ENCODE measurements at regions not wholly inside any gene's neighbourhood (a gene's known extent, or its start where the extent isn't known, plus 50 kb on each side); places are given as distances from the start of the nearest gene placed in this dataset.

DNA sequence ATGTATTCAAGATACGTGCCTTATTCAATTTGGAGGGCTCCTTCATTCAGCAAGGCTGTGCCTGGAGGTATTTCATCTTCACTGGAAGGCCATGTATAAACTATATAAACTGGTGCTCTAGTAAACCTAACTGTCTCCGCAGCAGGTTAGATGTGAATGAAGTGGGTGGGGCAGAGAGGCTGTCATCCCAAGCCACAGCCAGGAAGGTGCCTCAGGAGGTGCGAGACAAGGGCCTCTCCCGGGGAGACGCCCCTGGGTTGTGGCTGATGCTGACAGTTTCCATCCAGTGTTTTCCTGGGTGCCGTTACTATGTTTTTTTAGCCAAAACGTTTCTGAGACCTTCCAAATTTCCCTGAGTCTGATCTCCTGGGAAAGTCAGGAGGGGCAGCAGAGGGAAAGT lies 221.5 kb upstream of the RPL34 start:
- DNase-seq (no peak), ATAC-seq (no peak)
- Mint-ChIP-seq H3K27ac (no peak overlapping the region), H3K9me3 (ENCODE audit: insufficient read depth) (no peaks in the 10 kb centered on the region), H3K27me3 (ENCODE audit: low read depth) (peaks cover 2% of the 10 kb centered on the region), H3K4me1 (ENCODE audit: low read depth) (peaks cover 3% of the 10 kb centered on the region), H3K36me3 (ENCODE audit: low read depth) (no peaks in the 10 kb centered on the region), H3K4me3 (no peak overlapping the region)
- ChIA-PET CTCF (no interaction called here), POLR2A (no interaction called here)

DNA sequence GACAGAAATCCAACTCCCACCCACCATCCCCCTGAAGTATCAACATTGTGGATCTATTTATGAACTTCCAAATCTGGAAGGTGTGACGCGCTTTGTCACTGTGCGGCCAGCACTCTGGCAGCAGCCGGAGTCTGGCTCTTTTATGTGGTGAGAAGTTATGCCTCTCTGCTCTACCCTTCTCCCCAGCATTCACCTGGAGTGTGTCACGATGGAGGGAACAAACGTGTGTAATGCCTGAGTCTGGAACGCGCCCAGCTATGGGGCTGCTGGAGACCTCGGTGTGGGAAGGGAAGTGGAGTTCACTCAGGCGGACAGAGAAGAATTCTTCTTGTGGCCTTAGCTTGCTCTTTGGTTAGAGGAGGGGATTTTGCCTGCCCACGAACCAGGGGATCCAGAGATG lies 222.1 kb upstream of the RPL34 start:
- DNase-seq (no peak), ATAC-seq (no peak)
- ChIA-PET POLR2A (no interaction called here), CTCF (no interaction called here)
- Mint-ChIP-seq H3K4me3 (no peak overlapping the region), H3K36me3 (ENCODE audit: low read depth) (no peaks in the 10 kb centered on the region), H3K9me3 (ENCODE audit: insufficient read depth) (no peaks in the 10 kb centered on the region), H3K27me3 (ENCODE audit: low read depth) (peaks cover 2% of the 10 kb centered on the region), H3K27ac (no peak overlapping the region), H3K4me1 (ENCODE audit: low read depth) (peaks cover 3% of the 10 kb centered on the region)

DNA sequence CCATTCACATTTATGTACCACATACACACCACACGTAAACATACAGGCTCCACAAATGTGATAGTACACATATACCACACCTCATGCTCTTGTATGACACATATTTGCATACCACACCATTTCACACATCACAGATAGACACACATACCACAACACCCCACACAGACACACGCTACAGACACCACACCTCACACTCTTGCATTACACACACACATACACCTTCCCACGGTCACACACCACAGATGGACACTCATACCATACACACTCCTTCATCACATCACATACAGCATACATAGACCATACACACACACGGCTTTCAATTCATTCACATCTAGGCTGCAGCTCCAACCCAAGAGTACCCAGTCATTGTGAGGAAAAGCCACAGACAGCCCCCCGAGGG lies 222.5 kb upstream of the RPL34 start:
- Mint-ChIP-seq H3K9me3 (ENCODE audit: insufficient read depth) (no peaks in the 10 kb centered on the region), H3K4me1 (ENCODE audit: low read depth) (peaks cover 3% of the 10 kb centered on the region), H3K36me3 (ENCODE audit: low read depth) (no peaks in the 10 kb centered on the region), H3K4me3 (no peak overlapping the region), H3K27me3 (ENCODE audit: low read depth) (peaks cover 2% of the 10 kb centered on the region), H3K27ac (no peak overlapping the region)
- ChIA-PET CTCF (no interaction called here), POLR2A (no interaction called here)
- no peak for ATAC-seq
- DNase-seq: no peak

DNA sequence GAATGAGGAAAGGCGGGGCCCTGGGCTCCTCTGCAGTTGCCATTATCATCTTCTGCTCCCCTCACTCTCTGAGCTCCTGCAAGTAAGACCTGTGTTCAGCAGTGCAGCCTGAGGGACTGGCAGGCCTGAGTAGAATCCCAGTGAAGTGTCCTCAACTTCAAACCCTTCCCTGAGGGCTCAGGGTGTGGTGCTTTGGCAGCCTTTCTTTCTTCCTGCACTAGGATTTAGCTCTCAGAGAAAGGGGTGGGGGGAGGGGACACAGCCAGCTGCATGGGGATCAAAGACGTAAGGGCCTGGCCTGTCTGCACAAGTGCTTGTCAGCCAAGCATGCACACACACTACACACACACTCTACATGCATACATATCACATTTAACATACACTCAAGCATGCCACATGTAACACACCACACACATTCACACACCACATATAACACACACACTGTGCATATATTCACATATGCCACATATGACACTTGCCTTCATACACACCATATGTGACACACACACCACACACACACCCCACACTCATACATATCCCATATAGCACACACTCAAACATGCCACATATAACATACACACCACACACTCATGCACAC lies 223.4 kb upstream of the RPL34 start:
- Mint-ChIP-seq H3K27ac (no peak overlapping the region), H3K36me3 (ENCODE audit: low read depth) (no peaks in the 10 kb centered on the region), H3K27me3 (ENCODE audit: low read depth) (peaks cover 2% of the 10 kb centered on the region), H3K9me3 (ENCODE audit: insufficient read depth) (no peaks in the 10 kb centered on the region), H3K4me1 (ENCODE audit: low read depth) (peaks cover 3% of the 10 kb centered on the region), H3K4me3 (no peak overlapping the region)
- ChIA-PET POLR2A (no interaction called here), CTCF (no interaction called here)
- DNase-seq (no peak), ATAC-seq (no peak)

DNA sequence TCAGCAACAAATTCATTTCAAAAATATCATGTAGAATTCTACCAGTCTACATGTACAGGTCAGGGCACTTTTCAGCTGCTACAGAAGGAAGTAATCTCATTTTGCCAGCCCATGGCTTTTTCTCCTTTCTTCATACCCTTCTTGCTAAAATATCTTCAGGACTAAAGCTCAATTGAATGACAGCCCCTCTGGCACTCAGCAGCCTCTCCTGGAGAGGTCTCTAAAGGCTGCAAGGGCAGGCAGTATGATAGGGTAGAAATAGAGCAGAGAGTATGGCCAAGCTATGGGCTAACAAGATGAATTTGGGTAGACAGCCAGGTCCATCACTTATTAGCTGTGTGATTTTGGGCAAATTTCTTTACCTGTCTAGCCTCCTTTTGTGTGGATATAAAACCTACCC lies 224.6 kb upstream of the RPL34 start:
- Mint-ChIP-seq H3K27me3 (ENCODE audit: low read depth) (peaks cover 2% of the 10 kb centered on the region), H3K27ac (no peak overlapping the region), H3K4me1 (ENCODE audit: low read depth) (peaks cover 3% of the 10 kb centered on the region), H3K4me3 (no peak overlapping the region), H3K36me3 (ENCODE audit: low read depth) (no peaks in the 10 kb centered on the region), H3K9me3 (ENCODE audit: insufficient read depth) (no peaks in the 10 kb centered on the region)
- ChIA-PET CTCF (no interaction called here), POLR2A (no interaction called here)
- no peak for ATAC-seq
- no peak for DNase-seq

DNA sequence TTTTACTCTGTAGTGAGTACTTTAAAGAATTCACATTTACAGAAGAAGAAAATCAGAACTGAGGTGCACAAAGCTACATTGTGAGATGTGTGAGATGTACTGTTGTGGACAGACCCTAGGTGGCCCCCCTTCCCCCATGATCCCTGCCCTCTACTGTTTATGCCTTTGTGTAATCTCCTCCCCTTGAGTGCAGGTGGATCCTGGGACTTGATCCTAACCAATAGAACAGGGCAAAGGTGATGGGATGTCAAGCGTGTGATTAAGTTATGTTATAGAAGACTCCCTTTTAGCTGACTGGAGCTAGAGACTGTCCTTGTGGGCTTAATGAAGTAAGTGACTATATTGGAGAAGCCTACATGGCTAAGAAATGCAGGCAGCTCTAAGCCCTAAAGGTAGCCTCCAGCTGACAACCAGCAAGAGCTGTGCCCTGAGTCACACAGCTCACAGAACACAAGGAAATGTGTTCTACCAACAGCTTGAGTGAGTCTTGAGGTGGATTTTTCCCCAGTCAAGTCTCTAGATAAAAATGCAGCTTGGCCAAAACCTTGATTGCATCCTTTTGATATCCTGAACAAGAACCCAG lies 225.2 kb upstream of the LEF1 start:
- no peak overlapping the region for H3K27ac Mint-ChIP-seq
- peaks cover 3% of the 10 kb centered on the region for H3K4me1 Mint-ChIP-seq (ENCODE audit: low read depth)
- CTCF ChIA-PET: interaction anchor here (0.8 to 1.1 kb wide), 4 partner anchors 34 to 119 kb away, joined by 3 to 5 read pairs (median 4); no protein-coding TSS in a partner anchor
- POLR2A ChIA-PET: no interaction called here
- H3K9me3 Mint-ChIP-seq (ENCODE audit: insufficient read depth): no peaks in the 10 kb centered on the region
- no peak for ATAC-seq
- H3K4me3 Mint-ChIP-seq: no peak overlapping the region
- no peaks in the 10 kb centered on the region for H3K36me3 Mint-ChIP-seq (ENCODE audit: low read depth)
- DNase-seq: no peak
- peaks cover 3% of the 10 kb centered on the region for H3K27me3 Mint-ChIP-seq (ENCODE audit: low read depth)

DNA sequence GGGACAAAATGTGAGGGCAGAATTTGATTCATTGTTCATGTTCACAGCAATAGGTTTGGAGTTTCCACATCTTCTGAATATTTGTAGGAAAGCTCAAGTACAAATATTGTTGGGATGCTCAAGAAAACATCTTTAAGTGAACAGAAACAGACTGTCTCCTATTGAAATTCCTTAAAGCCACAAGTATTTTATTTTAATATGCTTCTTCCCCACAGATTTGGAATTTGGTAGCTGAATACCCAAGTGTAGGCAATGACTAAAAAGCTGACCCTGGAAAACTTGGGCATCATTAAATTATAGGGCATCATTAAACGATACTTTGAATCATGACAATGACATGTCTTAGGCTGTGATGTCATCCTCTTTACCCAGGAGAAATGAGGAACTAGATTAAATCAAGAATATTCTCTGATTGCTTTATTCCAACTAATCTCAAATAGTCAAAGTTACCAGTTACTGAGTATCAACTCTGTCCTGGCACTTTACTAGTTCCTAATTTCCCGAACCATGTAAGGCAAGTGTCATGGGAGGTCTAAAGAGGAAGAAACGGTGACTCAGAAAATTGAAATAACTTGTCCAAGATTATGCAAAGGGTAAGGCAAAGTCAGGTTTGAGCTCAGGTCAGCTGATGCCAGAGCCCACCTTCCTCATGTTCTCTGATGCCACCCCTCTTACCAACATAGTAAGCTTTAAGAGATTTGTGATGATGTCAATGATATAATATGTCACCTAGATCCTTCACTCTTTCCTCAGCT lies 223.1 kb upstream of the LEF1 start:
- Mint-ChIP-seq H3K27ac (no peak overlapping the region), H3K27me3 (ENCODE audit: low read depth) (peaks cover 10% of the 10 kb centered on the region), H3K4me1 (ENCODE audit: low read depth) (peaks cover 3% of the 10 kb centered on the region), H3K36me3 (ENCODE audit: low read depth) (no peaks in the 10 kb centered on the region), H3K4me3 (no peak overlapping the region), H3K9me3 (ENCODE audit: insufficient read depth) (no peaks in the 10 kb centered on the region)
- POLR2A ChIA-PET: no interaction called here
- no peak for DNase-seq
- CTCF ChIA-PET: interaction anchor here (1.1 to 2.0 kb wide), 4 partner anchors 10 to 102 kb away, joined by 3 to 5 read pairs (median 4); no protein-coding TSS in a partner anchor
- ATAC-seq: no peak

DNA sequence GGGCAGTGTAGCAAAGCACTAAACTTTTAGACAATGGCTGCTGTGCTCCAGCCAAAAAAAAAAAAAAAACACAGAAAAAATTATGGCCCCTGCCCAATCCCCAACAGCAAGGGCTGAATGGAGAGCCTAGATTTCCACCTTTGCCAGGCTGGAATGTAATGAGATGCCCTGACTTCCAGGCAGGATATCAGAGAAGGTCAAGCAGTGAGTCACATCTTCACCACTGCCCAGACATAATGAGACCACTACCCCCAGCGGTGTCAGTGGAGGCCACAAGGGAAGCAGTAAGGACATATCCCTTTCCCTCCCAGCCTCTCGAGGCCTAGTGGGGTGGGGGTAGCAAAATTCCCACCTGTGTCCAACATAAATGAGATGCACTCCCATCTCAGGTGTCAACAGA lies 216.3 kb upstream of the LEF1 start:
- H3K9me3 Mint-ChIP-seq (ENCODE audit: insufficient read depth): peaks cover 3% of the 10 kb centered on the region
- peaks cover 20% of the 10 kb centered on the region for H3K27me3 Mint-ChIP-seq (ENCODE audit: low read depth)
- ChIA-PET POLR2A (no interaction called here), CTCF (no interaction called here)
- H3K4me1 Mint-ChIP-seq (ENCODE audit: low read depth): peaks cover 3% of the 10 kb centered on the region
- H3K4me3 Mint-ChIP-seq: no peak overlapping the region
- no peak overlapping the region for H3K27ac Mint-ChIP-seq
- ATAC-seq (no peak), DNase-seq (no peak)
- no peaks in the 10 kb centered on the region for H3K36me3 Mint-ChIP-seq (ENCODE audit: low read depth)

DNA sequence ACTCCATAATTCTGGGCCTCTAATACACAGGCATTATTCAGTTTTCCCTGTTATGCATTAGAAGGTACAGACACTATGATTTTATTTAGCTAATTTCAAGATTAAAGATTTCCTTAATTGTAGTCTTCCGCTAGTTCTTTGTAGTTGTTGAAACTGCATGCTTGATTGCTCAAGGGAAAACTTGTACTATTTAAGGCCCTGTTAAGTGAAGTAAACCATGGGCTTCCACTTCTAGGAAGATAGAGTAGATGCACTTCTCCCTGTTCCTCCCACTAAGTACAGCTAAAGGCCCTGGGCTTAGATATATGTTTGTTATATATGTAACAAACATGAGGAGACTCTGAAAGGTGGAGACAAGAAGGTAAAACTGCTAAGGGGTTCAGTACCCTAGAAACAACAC lies 215.8 kb upstream of the LEF1 start:
- ChIA-PET CTCF (interaction anchor here (0.6 to 1.2 kb wide), 2 partner anchors 207 to 349 kb away, joined by 3 read pairs; no protein-coding TSS in a partner anchor), POLR2A (no interaction called here)
- ATAC-seq: no peak
- Mint-ChIP-seq H3K36me3 (ENCODE audit: low read depth) (no peaks in the 10 kb centered on the region), H3K27ac (no peak overlapping the region), H3K27me3 (ENCODE audit: low read depth) (peaks cover 24% of the 10 kb centered on the region), H3K4me3 (no peak overlapping the region), H3K9me3 (ENCODE audit: insufficient read depth) (peaks cover 4% of the 10 kb centered on the region), H3K4me1 (ENCODE audit: low read depth) (peaks cover 3% of the 10 kb centered on the region)
- DNase-seq: no peak

DNA sequence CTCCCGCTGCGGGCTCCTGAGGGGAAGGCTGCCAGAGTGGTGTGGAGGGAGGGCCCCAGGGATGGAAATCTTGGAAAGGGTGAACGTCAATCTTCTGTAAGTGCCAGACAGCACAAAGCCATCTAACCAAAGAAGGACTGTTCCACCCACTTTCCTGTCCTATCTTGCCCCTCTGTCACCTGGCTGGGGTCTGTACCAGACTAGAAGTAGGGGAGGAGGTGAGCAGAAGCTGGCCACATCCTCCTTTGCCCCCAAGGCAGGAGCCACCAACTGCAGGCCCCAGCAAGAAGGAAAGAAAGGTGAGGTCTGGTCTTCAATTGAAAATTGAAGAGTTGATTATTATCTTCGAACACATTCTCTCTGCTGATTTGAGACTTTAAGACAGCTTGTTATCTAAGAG lies 214.4 kb upstream of the LEF1 start:
- Mint-ChIP-seq H3K36me3 (ENCODE audit: low read depth) (no peaks in the 10 kb centered on the region), H3K9me3 (ENCODE audit: insufficient read depth) (peaks cover 4% of the 10 kb centered on the region), H3K27ac (no peak overlapping the region), H3K4me3 (no peak overlapping the region), H3K27me3 (ENCODE audit: low read depth) (peaks cover 18% of the 10 kb centered on the region), H3K4me1 (ENCODE audit: low read depth) (peaks cover 3% of the 10 kb centered on the region)
- DNase-seq: no peak
- ChIA-PET POLR2A (no interaction called here), CTCF (no interaction called here)
- ATAC-seq: no peak

DNA sequence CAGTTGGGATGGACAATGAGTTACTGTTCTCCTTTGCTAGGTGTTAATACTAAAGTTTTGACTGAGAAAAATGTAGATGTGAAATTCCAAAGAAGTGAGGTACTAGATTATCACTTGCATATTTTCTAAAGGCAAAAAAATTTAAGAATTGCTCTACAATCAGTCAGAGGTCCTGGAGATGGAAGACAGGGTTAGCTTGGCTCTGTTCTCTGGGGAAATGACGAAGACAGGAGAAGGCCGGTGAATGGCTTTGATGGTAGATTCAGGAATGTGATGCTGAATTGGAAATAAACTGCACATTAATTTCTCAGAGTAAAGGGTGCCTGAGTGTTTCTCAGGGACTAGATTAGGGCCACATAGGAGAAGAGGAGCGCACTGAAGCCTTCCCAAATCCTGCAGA lies 214.0 kb upstream of the LEF1 start:
- POLR2A ChIA-PET: no interaction called here
- DNase-seq (no peak), ATAC-seq (no peak)
- no peak overlapping the region for H3K4me3 Mint-ChIP-seq
- H3K9me3 Mint-ChIP-seq (ENCODE audit: insufficient read depth): peaks cover 4% of the 10 kb centered on the region
- peaks cover 3% of the 10 kb centered on the region for H3K4me1 Mint-ChIP-seq (ENCODE audit: low read depth)
- peaks cover 18% of the 10 kb centered on the region for H3K27me3 Mint-ChIP-seq (ENCODE audit: low read depth)
- no peaks in the 10 kb centered on the region for H3K36me3 Mint-ChIP-seq (ENCODE audit: low read depth)
- CTCF ChIA-PET: no interaction called here
- no peak overlapping the region for H3K27ac Mint-ChIP-seq

DNA sequence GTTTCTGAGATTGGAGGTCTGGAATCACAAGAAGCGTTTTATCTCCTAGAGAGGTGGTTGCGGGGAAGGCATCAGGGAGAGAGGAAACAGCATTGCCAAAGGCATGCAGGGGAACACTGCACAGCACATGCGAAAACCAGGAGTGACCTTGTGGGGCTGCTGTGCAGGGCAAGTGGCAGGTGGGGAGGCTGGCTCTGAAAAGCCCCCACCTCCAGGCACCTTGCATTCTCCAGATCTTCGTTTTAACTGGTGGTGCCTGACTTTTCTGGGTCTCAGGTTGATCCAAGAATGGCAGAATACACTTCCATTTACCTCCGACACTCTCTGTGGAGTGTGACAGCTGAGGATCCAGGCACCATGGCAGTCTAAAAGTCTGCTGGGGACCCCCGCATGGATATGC lies 209.4 kb upstream of the LEF1 start:
- Mint-ChIP-seq H3K36me3 (ENCODE audit: low read depth) (no peaks in the 10 kb centered on the region), H3K9me3 (ENCODE audit: insufficient read depth) (peaks cover 4% of the 10 kb centered on the region), H3K27ac (no peak overlapping the region), H3K27me3 (ENCODE audit: low read depth) (peaks cover 17% of the 10 kb centered on the region), H3K4me1 (ENCODE audit: low read depth) (peaks cover 5% of the 10 kb centered on the region), H3K4me3 (no peak overlapping the region)
- DNase-seq (no peak), ATAC-seq (no peak)
- POLR2A ChIA-PET: no interaction called here
- CTCF ChIA-PET: no interaction called here
